ENCODE measurements at regions not wholly inside any gene's neighbourhood (a gene's known extent, or its start where the extent isn't known, plus 50 kb on each side); places are given as distances from the start of the nearest gene placed in this dataset.

- TF ChIP-seq CTCF (IDR thresholded peaks at IDR 0.05), result no peak
- intact Hi-C loops (cut with DNase I), result no loop called here
- Histone ChIP-seq H3K4me1 (peaks cover 15% of the 10 kb centered on the region), H3K27me3 (ENCODE audit: low read depth) (peaks cover 9% of the 10 kb centered on the region), H3K27ac (no peak overlapping the region), H3K4me3 (no peak overlapping the region), H3K36me3 (no peaks in the 10 kb centered on the region), H3K9me3 (no peaks in the 10 kb centered on the region)
- DNase-seq, result peak; percentile 30
- no peak for ATAC-seq
These were observed 95.7 kb upstream of the WNT4 start for GRCh38 chr1:22238356-22239224.

- no peak for TF ChIP-seq CTCF (IDR thresholded peaks at IDR 0.05)
- Histone ChIP-seq H3K4me3 (no peak overlapping the region), H3K9me3 (no peaks in the 10 kb centered on the region), H3K4me1 (peaks cover 15% of the 10 kb centered on the region), H3K27me3 (ENCODE audit: low read depth) (peaks cover 4% of the 10 kb centered on the region), H3K27ac (no peak overlapping the region), H3K36me3 (no peaks in the 10 kb centered on the region)
- intact Hi-C loops (cut with DNase I), result no loop called here
- peak; percentile 43 to 86 for ATAC-seq
- DNase-seq, result peak; percentile 64
These were observed 96.5 kb upstream of the WNT4 start for GRCh38 chr1:22239378-22239777.

GRCh38 chr1:22241250-22241649, 98.4 kb upstream of the WNT4 start:
- no peak for TF ChIP-seq CTCF (IDR thresholded peaks at IDR 0.05)
- H3K4me3 ChIP-seq, result no peak overlapping the region
- intact Hi-C loops (cut with DNase I), result no loop called here

GRCh38 chr1:22241811-22242210, 98.9 kb upstream of the WNT4 start:
- ATAC-seq, result no peak
- peaks cover 4% of the 10 kb centered on the region for H3K27me3 ChIP-seq (ENCODE audit: low read depth)
- intact Hi-C loops (cut with DNase I), result no loop called here
- no peak overlapping the region for H3K4me3 ChIP-seq
- H3K36me3 ChIP-seq, result no peaks in the 10 kb centered on the region
- H3K27ac ChIP-seq, result no peak overlapping the region
- no peaks in the 10 kb centered on the region for H3K9me3 ChIP-seq
- peaks cover 12% of the 10 kb centered on the region for H3K4me1 ChIP-seq
- no peak for TF ChIP-seq CTCF (IDR thresholded peaks at IDR 0.05)
- no peak for DNase-seq

More at GRCh38 chr1:22241250-22241649, 98.4 kb upstream of the WNT4 start:
- Histone ChIP-seq H3K36me3 (no peaks in the 10 kb centered on the region), H3K9me3 (no peaks in the 10 kb centered on the region), H3K4me1 (peaks cover 15% of the 10 kb centered on the region), H3K27me3 (ENCODE audit: low read depth) (no peaks in the 10 kb centered on the region), H3K27ac (no peak overlapping the region)
- no peak for ATAC-seq
- DNase-seq, result no peak

- Histone ChIP-seq H3K27me3 (ENCODE audit: low read depth) (peaks cover 8% of the 10 kb centered on the region), H3K9me3 (no peaks in the 10 kb centered on the region), H3K27ac (no peak overlapping the region), H3K4me3 (no peak overlapping the region), H3K36me3 (no peaks in the 10 kb centered on the region), H3K4me1 (no peaks in the 10 kb centered on the region)
- intact Hi-C loops (cut with DNase I), result no loop called here
- no peak for ATAC-seq
- DNase-seq, result no peak
- no peak for TF ChIP-seq CTCF (IDR thresholded peaks at IDR 0.05)
These were observed 102.3 kb upstream of the WNT4 start for GRCh38 chr1:22245100-22245650.
